HG02970 (cell line): ENCODE measurements at regions not wholly inside any gene's neighbourhood (a gene's known extent, or its start where the extent isn't known, plus 50 kb on each side); places are given as distances from the start of the nearest gene placed in this dataset.
"Not testable (repeated sequence)": the region's sequence is repeated elsewhere in the genome, so short reads cannot be mapped to it uniquely, and the experiment has no call there.

Source experiments
- ATAC-seq: cut with Tn5 transposase; IDR thresholded peaks from one replicate; pipeline ENCODE4 v1.9.1; 2021; ENCODE audit warnings: mild to moderate bottlenecking, moderate library complexity, moderate number of reproducible peaks; ENCODE audit not compliant: unreplicated experiment, low FRiP score

- ATAC-seq, result not testable (repeated sequence)
Measured at GRCh38 chr21:6058997-6059396, 4462.4 kb upstream of the TPTE start.

DNA sequence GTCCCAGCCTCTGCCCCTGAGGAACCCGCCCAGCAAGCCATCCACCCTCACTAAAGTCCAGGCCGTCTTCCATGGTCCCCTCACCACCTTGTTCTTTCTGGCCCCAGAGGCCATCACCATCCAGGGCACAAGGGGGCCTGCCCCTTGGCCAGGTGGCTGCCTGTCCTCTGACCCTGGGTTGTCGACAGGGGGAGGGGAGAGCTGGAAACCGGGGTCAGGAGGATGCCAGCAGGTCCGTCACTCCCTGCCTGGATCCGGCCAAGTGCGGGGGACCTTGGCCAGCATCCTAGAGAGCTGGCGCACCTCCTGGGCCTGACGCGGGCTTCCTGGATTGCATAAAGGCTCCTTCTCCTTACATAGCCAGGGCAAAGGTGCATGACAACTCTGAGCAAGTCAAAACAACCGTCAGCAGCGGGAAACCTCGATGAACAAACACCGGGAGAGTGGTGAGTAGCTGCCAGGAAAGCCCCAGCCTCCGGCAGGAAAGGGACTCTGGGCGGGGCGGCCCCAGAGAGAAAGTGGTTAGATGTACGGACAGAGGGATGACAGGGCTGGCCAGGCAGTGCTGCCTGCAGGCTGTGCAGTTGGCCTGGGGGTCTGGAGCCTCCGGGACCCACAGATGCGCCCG, 4461.2 kb upstream of the TPTE start:
- ATAC-seq, result not testable (repeated sequence)

- not testable (repeated sequence) for ATAC-seq
Measured at GRCh38 chr21:6066320-6066985, 4454.9 kb upstream of the TPTE start.

DNA sequence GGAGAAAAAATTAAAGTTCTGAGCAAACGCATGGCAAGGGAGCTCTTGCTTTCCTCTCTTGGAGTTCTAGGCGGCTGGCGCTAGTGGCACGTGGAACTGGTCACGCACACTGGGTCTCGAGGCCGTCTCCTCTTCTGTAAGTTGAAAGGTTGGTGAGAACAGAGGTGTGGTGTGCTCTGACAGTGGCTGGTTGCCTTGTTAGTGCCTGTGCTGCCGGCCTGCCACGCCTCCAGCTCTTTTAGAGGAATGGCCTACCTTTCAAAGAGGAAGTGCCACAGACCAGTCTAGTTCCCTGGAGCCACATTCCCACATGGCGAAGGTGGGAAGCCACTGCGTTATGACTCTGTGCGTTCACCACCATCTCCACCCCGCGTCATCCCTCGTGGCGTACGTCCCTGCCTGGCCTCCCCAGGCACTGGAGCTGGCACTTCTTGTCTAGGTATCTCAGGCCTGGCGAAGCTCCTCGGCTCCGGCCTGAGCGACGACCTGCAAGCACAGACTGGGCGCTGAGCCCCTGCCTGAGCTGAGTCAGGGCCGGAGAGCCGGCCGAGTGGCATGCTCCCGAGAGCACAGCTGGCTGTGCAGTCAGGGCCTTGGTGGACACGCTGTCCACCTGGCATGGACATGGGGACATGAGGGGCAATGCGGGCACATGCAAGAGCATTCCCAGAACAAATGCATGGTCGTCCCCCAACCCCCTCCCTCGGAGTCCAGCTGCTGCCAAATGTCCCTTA, 4453.1 kb upstream of the TPTE start:
- ATAC-seq, result not testable (repeated sequence)

DNA sequence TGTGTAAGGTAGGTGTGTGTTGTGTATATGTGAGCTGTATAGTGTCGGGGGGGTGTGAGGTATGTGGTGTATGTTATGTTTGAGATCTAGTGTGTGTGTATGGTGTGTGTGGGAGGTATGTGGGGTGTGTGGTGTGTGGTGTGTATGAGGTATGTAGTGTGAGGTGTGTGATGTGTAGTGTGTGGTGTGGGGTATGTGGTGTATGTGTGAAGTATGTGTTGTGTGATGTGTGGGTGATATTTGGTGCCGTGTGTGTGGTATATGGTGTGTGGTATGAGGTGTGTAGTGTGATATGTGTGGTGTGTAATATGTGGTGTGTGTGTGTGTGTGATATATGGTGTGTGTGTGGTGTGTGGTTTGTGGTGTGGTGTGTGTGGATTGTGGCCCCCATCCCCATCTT, 4451.2 kb upstream of the TPTE start:
- ATAC-seq, result not testable (repeated sequence)

DNA sequence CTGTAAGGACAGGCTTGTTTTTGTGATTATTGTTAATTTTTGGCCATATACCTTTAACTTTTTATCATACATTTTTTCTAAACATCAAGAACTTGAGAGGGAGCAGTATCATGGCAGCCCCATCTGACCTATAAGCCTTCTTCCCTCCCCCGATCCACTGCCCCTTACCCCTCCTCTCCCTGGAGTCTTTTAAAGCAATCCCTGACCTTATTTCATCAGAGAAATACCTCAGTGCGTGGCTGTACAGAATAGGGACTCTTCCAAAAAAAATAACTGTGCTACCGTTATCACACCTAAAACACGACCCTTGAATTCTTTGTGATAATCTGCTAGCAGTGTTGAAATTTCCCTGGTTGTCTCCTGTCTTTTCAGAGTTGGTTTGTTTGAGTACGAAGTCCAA, 4448.7 kb upstream of the TPTE start:
- ATAC-seq, result not testable (repeated sequence)

- not testable (repeated sequence) for ATAC-seq
Measured at GRCh38 chr21:6073993-6074705, 4447.2 kb upstream of the TPTE start.

- not testable (repeated sequence) for ATAC-seq
Measured at GRCh38 chr21:6074935-6075334, 4446.4 kb upstream of the TPTE start.

GRCh38 chr21:6075627-6076208, 4445.7 kb upstream of the TPTE start:
- not testable (repeated sequence) for ATAC-seq

- ATAC-seq, result not testable (repeated sequence)
Measured at GRCh38 chr21:6077358-6077757, 4444.0 kb upstream of the TPTE start.

DNA sequence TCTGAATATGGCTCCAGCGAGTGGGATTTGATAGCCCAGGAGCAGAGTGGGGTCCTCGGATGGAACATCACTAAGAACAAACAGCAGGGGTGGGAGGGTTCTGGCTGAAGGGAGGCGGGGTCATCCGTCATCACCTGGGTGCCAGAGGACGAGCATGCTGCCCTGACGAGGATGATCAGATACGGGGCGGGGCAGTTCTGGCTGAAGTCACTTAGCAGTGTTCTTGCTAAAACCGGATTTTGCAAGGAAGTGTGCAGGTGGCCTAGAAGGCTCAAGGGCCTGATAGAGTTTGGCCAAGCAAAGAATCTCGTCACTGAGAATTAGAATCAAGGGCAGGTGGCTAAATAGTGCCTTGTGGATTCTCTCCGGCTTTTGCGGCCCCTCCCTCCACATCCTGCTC, 4442.5 kb upstream of the TPTE start:
- ATAC-seq, result not testable (repeated sequence)

DNA sequence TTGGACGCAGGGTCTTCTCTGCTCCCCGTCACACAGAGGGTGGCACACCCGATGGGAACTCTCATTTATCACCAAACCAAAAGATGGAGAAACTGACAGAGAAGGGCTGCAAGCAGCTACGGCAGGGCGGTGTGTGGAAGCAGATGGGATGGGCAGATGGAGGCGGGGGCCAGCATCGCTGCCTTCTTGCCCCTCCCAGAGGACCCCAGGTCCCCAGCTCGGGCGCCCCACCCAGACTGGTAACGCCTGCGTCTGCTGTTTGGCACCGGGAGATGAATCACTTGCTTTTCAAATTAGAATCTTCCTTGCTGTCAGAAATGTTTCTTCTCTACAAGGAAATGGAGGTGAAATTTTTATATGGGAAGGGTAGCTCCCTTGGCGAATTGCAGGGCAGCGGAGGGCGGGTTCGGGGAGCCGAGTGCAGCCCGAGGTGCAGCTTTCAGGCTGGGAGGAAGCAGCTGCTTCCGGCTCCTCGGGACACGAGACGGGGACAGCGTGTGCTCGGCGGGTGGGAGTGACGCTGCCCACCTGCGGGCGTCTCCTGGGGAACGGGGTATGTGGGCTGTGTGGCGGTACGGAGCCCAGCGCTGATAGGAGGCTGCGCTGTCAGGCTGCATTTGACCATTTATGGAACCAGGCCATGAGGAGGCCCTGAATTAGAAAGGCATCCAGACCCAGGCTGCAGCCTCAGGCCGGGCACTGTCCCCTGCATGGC, 4440.3 kb upstream of the TPTE start:
- ATAC-seq, result not testable (repeated sequence)

GRCh38 chr21:6082166-6082565, 4439.2 kb upstream of the TPTE start:
- ATAC-seq, result not testable (repeated sequence)

GRCh38 chr21:6083574-6084120, 4437.7 kb upstream of the TPTE start:
- not testable (repeated sequence) for ATAC-seq

- ATAC-seq, result not testable (repeated sequence)
Measured at GRCh38 chr21:6086038-6086437, 4435.3 kb upstream of the TPTE start.

DNA sequence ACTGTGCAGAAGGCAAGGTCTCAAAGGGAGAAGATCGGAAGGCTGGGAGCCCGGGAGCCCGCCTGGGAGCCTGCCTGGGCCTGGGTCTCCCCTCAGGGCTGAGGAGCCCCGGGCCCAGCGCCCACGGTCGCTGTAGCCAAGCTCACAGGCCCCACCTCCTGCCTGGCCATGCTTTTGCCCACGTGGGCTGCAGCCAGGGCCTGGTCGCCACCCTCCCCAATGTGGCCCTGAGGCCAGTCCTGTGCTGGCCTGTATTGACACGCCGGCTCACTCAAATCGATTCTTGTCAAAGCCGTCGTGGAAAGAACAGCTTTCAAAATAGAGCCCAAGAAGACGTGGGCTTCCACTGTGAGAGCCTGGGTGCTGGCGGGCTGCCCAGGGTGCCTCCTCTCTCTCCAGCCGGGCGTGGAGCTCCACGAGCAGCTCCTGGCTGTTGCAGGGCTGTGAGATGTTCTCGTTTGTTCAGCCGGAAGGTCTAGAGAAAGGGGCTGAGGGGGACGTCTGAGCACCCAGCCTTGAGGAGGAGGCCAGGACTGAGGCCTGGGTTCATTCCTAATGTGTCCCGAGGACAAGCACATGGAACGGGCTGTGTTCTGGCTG, 4433.7 kb upstream of the TPTE start:
- ATAC-seq, result not testable (repeated sequence)

DNA sequence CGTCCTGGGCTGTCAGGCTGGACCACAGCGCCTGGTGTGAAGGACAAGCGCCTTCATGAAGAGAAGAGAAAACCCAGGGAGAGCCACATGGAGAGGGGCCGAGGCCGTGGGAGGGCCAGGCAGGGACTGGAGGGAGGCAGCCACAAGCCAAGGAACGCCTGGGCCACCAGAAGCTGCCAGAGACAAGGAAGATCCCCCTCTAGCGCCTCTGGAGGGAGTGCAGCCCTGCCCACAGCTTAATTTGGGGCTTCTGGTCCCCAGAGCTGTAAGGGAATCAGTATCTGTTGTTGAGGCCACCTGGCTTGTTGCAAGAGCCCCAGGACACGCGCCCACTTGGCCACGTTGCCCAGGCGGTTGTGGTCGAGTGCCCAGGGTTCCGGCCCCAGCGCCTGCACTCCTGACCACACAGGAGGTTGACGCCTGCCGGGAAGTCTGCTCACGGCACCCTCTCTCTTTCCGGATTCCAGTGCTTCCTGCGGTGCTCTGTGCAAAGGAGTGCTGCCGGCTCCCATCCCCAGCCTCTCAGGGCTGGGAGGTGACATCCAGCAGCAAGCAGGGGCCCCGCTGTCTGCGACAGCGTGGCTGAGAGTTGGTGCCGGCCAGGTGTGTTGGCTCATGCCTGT, 4431.0 kb upstream of the TPTE start:
- ATAC-seq, result not testable (repeated sequence)

GRCh38 chr21:6091335-6092027, 4429.9 kb upstream of the TPTE start:
- ATAC-seq, result not testable (repeated sequence)
